ENCODE measurements at regions not wholly inside any gene's neighbourhood (a gene's known extent, or its start where the extent isn't known, plus 50 kb on each side); places are given as distances from the start of the nearest gene placed in this dataset.

GRCh38 chr10:84665883-84666463, 337.6 kb downstream of the CCSER2 start (continued):
- TF ChIP-seq, protein P1, sequence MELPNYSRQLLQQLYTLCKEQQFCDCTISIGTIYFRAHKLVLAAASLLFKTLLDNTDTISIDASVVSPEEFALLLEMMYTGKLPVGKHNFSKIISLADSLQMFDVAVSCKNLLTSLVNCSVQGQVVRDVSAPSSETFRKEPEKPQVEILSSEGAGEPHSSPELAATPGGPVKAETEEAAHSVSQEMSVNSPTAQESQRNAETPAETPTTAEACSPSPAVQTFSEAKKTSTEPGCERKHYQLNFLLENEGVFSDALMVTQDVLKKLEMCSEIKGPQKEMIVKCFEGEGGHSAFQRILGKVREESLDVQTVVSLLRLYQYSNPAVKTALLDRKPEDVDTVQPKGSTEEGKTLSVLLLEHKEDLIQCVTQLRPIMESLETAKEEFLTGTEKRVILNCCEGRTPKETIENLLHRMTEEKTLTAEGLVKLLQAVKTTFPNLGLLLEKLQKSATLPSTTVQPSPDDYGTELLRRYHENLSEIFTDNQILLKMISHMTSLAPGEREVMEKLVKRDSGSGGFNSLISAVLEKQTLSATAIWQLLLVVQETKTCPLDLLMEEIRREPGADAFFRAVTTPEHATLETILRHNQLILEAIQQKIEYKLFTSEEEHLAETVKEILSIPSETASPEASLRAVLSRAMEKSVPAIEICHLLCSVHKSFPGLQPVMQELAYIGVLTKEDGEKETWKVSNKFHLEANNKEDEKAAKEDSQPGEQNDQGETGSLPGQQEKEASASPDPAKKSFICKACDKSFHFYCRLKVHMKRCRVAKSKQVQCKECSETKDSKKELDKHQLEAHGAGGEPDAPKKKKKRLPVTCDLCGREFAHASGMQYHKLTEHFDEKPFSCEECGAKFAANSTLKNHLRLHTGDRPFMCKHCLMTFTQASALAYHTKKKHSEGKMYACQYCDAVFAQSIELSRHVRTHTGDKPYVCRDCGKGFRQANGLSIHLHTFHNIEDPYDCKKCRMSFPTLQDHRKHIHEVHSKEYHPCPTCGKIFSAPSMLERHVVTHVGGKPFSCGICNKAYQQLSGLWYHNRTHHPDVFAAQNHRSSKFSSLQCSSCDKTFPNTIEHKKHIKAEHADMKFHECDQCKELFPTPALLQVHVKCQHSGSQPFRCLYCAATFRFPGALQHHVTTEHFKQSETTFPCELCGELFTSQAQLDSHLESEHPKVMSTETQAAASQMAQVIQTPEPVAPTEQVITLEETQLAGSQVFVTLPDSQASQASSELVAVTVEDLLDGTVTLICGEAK (IDR thresholded peaks at IDR 0.05) = no peak
- TF ChIP-seq, protein P1 (CRISPR knock-in tag; IDR thresholded peaks at IDR 0.05) = no peak
- TF ChIP-seq ZBTB7A (IDR thresholded peaks at IDR 0.05; ENCODE audit: borderline replicate concordance, control insufficient read depth, low read depth, low read length) (no peak), IFI16 (CRISPR knock-in tag; IDR thresholded peaks at IDR 0.05) (no peak), BHLHE40 (IDR thresholded peaks at IDR 0.05; ENCODE audit: low read length) (0 out of 2 replicates have a peak, but pooled peaks have one; percentile 29), ETV5 (CRISPR knock-in tag; IDR thresholded peaks at IDR 0.05; ENCODE audit: low read depth) (no peak), HNRNPH1 (optimal IDR thresholded peaks at IDR 0.05; ENCODE audit: low read depth, low read length) (no peak), ZNF780A (CRISPR knock-in tag; IDR thresholded peaks at IDR 0.05) (no peak), RCOR1 (IDR thresholded peaks at IDR 0.05; ENCODE audit: borderline replicate concordance in 1 of 2, low read depth in 2 of 2, low read length in 2 of 2) (0 out of 4 replicates have a peak, but pooled peaks of 1 of the 2 experiments have one; percentile 17), ZNF316 (IDR thresholded peaks at IDR 0.05) (no peak), ZNF766 (CRISPR knock-in tag; conservative IDR thresholded peaks at IDR 0.05) (no peak), NR3C1 (CRISPR knock-in tag; IDR thresholded peaks at IDR 0.05) (no peak), EP400 (IDR thresholded peaks at IDR 0.05) (no peak), NR4A1 (CRISPR knock-in tag; IDR thresholded peaks at IDR 0.05) (no peak), NR4A1 (tag; IDR thresholded peaks at IDR 0.05) (no peak), RAD21 (CRISPR knock-in tag; conservative IDR thresholded peaks at IDR 0.05 in 1 of 2, IDR thresholded peaks at IDR 0.05 in 1 of 2) (peak; percentile 21 to 69; a peak in 2 of 4 replicates), NR1H2 (CRISPR knock-in tag; IDR thresholded peaks at IDR 0.05) (no peak)
- TF ChIP-seq, protein P2, sequence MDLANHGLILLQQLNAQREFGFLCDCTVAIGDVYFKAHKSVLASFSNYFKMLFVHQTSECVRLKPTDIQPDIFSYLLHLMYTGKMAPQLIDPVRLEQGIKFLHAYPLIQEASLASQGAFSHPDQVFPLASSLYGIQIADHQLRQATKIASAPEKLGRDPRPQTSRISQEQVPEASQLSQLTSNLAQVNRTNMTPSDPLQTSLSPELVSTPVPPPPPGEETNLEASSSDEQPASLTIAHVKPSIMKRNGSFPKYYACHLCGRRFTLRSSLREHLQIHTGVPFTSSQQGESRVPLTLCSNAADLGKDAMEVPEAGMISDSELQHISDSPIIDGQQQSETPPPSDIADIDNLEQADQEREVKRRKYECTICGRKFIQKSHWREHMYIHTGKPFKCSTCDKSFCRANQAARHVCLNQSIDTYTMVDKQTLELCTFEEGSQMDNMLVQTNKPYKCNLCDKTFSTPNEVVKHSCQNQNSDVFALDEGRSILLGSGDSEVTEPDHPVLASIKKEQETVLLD (IDR thresholded peaks at IDR 0.05) = no peak

Data from K562 (cell line).